ENCODE measurements at regions not wholly inside any gene's neighbourhood (a gene's known extent, or its start where the extent isn't known, plus 50 kb on each side); places are given as distances from the start of the nearest gene placed in this dataset.
"Not testable (repeated sequence)": the region's sequence is repeated elsewhere in the genome, so short reads cannot be mapped to it uniquely, and the experiment has no call there.

GRCh38 chr13:55069746-55070145 lies 2041.1 kb downstream of the OLFM4 start:
- no peak for DNase-seq

DNA sequence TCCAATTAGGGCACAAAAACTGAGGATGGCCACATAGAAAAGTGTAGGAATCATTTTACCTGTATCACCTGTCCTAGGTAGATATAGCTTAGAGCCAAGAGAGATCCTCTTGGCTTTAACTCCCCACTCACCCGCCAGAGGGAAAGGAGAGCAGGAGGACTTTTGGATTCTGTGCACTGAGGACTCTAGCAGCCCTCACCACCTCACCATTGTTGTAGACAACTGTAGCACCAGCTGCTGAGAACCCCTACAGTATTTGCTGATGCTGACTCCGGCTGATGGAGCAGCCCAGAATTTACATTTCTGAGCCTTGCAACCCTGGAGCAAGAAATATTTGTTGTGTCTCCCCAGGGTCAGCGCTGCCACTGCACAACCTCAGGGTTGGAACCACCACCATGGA lies 2044.4 kb downstream of the OLFM4 start:
- no peak for DNase-seq

DNA sequence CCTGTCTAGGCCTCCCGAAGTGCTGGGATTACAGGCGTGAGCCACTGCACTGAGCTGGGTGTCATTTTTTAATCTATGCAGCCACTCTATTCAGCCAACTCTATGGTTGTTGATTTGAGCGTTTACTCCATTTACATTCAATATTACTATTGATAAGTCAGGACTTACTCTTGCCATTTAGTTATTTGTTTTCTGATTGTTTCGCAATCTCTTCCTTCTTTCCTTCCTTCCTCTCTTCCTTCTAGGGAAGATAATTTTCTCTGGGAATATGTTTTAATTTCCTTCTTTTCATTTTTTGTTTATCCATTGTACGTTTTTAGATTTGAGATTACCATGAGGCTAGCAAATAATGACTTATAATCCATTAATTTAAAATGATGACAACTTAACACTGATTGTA lies 2056.0 kb downstream of the OLFM4 start:
- DNase-seq, result no peak

- DNase-seq, result no peak
Measured at GRCh38 chr13:55087085-55087484, 2053.6 kb upstream of the PRR20A start.

DNA sequence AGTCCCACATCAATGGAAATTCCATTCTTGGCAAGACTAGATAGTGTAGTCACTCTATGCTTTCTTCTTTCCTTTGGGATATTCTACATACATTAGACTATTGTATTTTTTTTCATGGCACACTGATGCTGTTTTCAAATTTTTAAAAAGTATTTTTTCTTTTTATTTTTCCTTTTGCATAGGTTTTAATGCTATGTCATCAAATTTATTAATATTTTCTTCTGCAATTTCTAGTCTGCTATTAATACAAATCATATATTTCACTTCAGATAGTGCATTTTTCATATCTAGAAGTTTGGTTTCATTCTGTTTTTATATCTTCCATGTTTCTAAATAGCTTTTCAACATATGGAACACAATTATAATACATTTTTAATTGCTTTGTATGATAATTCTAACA lies 2050.1 kb upstream of the PRR20A start:
- DNase-seq, result no peak

DNA sequence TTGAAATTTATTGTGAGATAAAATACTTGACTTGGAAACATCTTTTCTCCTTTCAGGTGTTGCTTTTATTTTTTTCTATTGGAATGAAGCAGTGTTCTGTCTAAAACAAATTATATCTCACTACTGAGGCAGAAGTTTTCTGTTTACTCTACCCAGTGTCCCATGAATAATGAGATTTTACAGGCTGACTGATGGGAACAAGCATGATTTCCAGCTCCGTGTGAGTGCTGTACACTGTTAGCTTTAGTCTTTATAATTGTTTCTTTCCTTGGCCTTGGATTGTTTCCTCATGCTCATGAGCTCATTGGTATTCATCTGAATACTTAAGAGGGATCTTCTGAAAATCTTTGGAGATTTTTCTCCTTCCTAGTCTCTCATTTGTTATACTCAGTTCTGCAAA lies 2049.5 kb upstream of the PRR20A start:
- no peak for DNase-seq

GRCh38 chr13:55106509-55106908 lies 2034.2 kb upstream of the PRR20A start:
- no peak for DNase-seq

- DNase-seq, result no peak
Measured at GRCh38 chr13:55120631-55121030, 2020.1 kb upstream of the PRR20A start.

- DNase-seq, result no peak
Measured at GRCh38 chr13:55155046-55155445, 1985.7 kb upstream of the PRR20A start.

DNA sequence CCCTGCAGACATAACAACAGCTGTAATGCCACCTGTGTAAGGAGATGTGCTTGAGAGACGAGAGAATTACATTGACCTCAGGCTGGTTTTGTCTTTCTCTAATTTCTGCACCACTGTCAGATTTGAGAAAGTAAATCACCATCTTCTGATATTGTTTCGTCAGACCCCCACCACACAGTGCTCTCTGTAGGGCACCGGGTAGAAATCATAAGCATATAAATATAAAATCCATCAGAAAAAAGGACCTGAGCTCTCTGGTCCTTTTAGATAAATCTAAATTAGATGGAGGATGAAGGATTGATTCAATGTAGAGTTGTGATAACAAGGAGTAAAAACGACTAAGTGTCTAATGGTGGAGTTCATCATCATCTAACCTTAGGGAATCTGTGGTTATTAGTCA lies 1981.0 kb upstream of the PRR20A start:
- no peak for DNase-seq

DNA sequence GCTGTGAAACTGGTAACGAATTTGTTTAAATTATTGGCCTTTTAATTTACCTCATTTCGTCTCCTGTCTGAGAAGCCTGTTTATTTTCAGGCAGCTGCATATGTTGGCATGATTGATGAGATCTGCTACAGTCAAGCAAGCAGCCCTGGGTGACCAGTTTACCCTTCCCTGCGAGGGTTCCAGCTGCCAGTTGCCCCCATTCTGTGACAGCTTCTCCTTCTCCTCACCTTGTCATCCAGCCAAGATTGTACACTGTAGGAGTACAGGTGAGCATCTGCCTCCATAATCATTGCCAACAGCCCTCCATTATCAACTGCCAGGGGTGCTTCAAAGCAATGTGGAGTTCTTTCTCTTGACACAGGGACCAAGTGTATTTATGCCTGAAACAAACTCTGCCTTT lies 1979.9 kb upstream of the PRR20A start:
- peak; percentile 19 for DNase-seq

DNA sequence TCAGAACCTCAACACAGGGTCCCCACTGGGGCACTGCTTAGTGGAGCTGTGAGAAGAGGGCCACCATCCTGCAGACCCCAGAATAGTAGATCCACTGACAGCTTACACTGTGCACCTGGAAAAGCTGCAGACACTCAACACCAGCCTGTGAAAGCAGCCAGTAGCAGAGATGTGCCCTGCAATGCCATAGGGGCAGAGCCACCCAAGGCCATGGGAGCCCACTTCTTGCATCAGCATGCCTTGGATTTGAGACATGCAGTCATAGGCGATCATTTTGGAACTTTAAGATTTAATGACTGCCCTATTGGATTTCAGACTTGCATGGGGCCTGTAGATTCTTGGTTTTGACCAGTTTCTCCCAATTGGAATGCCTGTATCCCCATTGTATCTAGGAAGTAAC lies 1962.1 kb upstream of the PRR20A start:
- DNase-seq, result not testable (repeated sequence)

DNA sequence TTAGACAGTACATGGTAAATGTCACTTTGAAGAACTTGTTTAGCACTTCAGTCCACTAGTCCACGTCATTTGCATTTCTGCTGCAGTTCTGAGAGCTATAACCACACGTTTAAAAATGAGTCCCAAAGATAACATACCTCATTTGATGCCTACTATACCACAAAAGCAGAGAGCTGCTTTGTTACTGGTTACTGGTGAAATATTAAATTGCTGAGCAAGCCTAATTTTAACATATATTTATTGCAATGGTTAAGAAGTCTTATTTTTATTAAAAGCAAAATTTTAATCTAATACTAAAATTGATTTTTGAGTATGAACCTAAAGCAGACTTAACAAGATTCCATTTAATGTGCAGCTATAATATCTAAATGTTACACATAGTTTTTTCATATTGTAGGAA lies 1949.7 kb upstream of the PRR20A start:
- no peak for DNase-seq

DNA sequence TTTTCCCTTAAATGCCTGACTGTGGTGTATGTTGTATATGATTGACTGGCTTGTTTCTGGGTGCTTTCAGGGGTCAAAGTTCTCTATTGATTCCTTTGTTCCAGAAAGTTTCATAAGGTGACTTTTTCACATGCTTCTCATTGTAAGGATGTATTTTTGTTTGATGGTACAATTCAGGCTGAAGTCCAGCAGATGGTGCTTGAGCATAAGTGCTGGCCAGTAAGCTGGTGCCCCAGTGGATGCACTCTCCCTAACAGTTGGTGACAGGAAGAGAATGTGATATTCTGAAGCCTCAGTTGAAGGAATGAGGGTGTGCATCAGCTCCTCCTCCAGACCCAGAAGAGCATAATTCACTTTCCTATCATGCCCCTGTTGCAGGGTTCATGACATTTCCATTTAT lies 1941.6 kb upstream of the PRR20A start:
- DNase-seq, result no peak

GRCh38 chr13:55214841-55215345 lies 1925.8 kb upstream of the PRR20A start:
- DNase-seq, result no peak

- no peak for DNase-seq
Measured at GRCh38 chr13:55219538-55219937, 1921.2 kb upstream of the PRR20A start.

GRCh38 chr13:55229906-55230569 lies 1910.7 kb upstream of the PRR20A start:
- DNase-seq, result no peak

DNA sequence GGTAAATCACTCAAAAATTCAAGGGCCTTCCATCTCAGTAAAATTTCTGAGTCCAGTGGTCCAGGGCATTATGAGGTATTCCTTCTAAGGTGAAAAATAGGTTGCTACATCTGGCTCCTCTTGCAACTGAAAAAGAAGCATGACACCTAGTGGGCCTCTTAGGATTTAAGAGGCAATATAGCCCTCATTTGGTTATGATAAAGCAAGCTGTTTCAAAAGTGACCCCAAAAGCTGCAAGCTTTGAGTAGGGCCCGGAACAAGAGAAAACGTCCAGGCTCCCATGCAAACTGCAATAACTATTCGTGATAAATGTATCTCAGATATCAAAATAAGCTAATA lies 1910.2 kb upstream of the PRR20A start:
- DNase-seq, result no peak

- DNase-seq, result no peak
Measured at GRCh38 chr13:55234311-55234710, 1906.4 kb upstream of the PRR20A start.

DNA sequence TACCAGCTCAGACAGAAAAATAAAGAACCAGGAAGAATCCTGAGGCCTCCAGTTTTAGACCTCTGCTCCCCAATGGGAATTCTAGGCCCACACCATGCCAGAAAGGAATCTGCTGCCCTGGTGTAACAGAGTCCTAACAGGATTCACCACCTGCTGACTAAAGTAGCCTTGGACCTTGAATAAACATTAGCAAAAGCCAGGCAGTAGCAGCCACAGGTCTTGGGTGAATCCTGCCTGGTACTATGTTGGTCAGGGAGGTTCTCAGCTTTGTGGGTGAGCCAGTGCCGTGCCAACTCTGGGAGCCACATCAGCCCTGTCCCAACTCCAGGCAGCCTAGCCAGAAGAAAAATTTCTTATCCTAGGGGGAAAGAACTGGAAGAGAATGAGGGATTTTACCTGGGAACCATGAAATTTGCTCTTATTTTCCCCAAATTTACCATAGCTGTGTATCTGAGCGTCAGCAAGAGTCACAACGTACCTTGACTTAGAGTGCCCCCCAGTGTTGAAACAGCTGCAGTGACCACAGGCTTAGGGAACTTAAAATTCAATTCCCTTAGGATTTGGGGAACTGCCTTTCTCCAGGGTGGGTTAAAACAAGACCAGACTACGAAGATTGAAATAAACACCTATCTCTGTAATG lies 1895.6 kb upstream of the PRR20A start:
- DNase-seq, result no peak

GRCh38 chr13:55255236-55255635 lies 1885.5 kb upstream of the PRR20A start:
- DNase-seq, result no peak

GRCh38 chr13:55263045-55263444 lies 1877.7 kb upstream of the PRR20A start:
- DNase-seq, result no peak

DNA sequence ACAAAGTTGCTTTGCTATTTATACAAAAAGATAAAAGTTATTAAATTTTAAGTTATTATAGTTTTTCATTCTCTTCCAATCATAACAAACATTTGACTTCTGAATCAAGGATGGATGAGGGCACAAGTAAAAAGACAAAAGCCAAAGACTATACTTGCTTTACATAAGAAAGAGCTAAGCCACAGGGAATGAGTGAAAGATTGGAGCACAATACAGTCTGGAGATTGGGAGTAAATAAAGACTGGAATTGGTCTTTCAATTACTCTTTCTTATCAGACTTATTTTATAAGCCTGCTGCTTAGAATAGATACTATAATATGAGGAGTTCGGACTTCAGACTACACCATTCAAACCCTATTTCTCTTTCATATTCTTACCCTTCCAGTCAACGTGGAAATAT lies 1874.1 kb upstream of the PRR20A start:
- DNase-seq, result no peak

DNA sequence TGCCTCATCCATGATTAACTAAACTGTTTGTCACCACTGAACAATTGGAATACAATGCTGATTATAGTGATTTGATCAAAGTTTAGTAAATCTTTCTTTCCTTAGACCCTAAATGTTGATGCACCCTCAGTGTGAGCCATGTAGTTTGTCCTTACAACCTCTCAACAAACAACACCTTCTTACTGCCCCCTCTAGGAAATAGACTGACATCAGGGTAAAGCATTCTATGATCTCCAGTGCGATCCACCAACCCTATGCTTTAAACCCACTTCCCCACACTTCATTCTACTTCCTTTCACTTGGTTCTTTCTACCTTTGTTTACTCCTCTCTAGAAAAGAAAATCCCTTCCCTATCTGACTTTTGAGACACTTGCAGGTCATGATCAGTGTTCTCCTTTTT lies 1842.5 kb upstream of the PRR20A start:
- no peak for DNase-seq

- no peak for DNase-seq
Measured at GRCh38 chr13:55302568-55302967, 1838.2 kb upstream of the PRR20A start.

Data from NCI-H1436 (cell line).